ENCODE measurements at regions not wholly inside any gene's neighbourhood (a gene's known extent, or its start where the extent isn't known, plus 50 kb on each side); places are given as distances from the start of the nearest gene placed in this dataset.

- TF ChIP-seq ZNF70 (CRISPR knock-in tag; IDR thresholded peaks at IDR 0.05) (no peak), ZFP30 (CRISPR knock-in tag; IDR thresholded peaks at IDR 0.05) (no peak), CSDC2 (CRISPR knock-in tag; IDR thresholded peaks at IDR 0.05) (no peak), CSRNP3 (CRISPR knock-in tag; IDR thresholded peaks at IDR 0.05) (no peak), RARB (CRISPR knock-in tag; IDR thresholded peaks at IDR 0.05) (no peak), ZC3H10 (CRISPR knock-in tag; IDR thresholded peaks at IDR 0.05) (no peak), ZFP3 (CRISPR knock-in tag; IDR thresholded peaks at IDR 0.05) (no peak), SNAI2 (CRISPR knock-in tag; IDR thresholded peaks at IDR 0.05) (no peak), BACH2 (CRISPR knock-in tag; IDR thresholded peaks at IDR 0.05; ENCODE audit: borderline replicate concordance) (no peak), CREB5 (CRISPR knock-in tag; IDR thresholded peaks at IDR 0.05; ENCODE audit: low read depth) (no peak), PATZ1 (CRISPR knock-in tag; IDR thresholded peaks at IDR 0.05; ENCODE audit: borderline replicate concordance) (no peak), TCF4 (CRISPR knock-in tag; IDR thresholded peaks at IDR 0.05; ENCODE audit: borderline replicate concordance) (no peak), OSR1 (CRISPR knock-in tag; IDR thresholded peaks at IDR 0.05) (no peak)
Observed at GRCh38 chr7:113299748-113300147, 181.4 kb upstream of the SMIM30 start.
